A549 (cell line): ENCODE measurements at regions not wholly inside any gene's neighbourhood (a gene's known extent, or its start where the extent isn't known, plus 50 kb on each side); places are given as distances from the start of the nearest gene placed in this dataset.

Experiments used
- ATAC-seq, 2 experiments: fragments of 200-7000 bp in 1 of 2; fragments of >200 bp in 1 of 2; cut with Nextera tagmentation in 1 of 2; cut with Tn5 transposase in 1 of 2; 3 replicates each; pipeline versions ENCODE4 v1.8.0 to v1.9.1; 2018 to 2020; ENCODE audit warnings: mild to moderate bottlenecking in 1 of 2, moderate library complexity in 1 of 2
- CTCF ChIA-PET: fragments of 300-600 bp; sonication (Branson Sonifier 250); formaldehyde crosslinking; extraction: SDS; loops from one replicate; lab custom pipeline; 2021; ENCODE audit warnings: antibody characterized with exemption, inconsistent platforms; lab: Yijun Ruan, JAX
- POLR2A ChIA-PET: fragments of 350-600 bp; formaldehyde crosslinking; extraction: SDS; loops from one replicate; lab custom pipeline; 2021; ENCODE audit warnings: antibody characterized with exemption, inconsistent platforms; lab: Yijun Ruan, JAX
- DNase-seq, 2 experiments: peaks; one replicate each; pipeline versions ENCODE4 v3.0.0 to v3.0.0-alpha.2; 2011 to 2016; ENCODE audit warnings: low read depth in 1 of 2, low spot score in 1 of 2
- FAIRE-seq: peaks from 2 replicates; lab custom pipeline; 2011; peaks lifted over from hg19 to GRCh38; lab: Jason Lieb, UNC
- H3K27ac ChIP-seq, 2 experiments: fragments of >200 bp; sonication (Bioruptor Twin); formaldehyde crosslinking; 3 replicates each; pipeline ENCODE4 v1.5.1; 2016 to 2017
- H3K4me1 ChIP-seq: fragments of >200 bp; sonication (Bioruptor Twin); formaldehyde crosslinking; 3 replicates; pipeline ENCODE4 v1.6.1; 2016
- H3K4me2 ChIP-seq: fragments of >200 bp; sonication (Bioruptor Twin); formaldehyde crosslinking; 3 replicates; pipeline ENCODE4 v1.6.1; 2016
- H3K4me3 ChIP-seq: fragments of >200 bp; sonication (Bioruptor Twin); formaldehyde crosslinking; 3 replicates; pipeline ENCODE4 v1.5.1; 2016
- H3K9me3 ChIP-seq: fragments of >200 bp; sonication (Bioruptor Twin); formaldehyde crosslinking; 3 replicates; pipeline ENCODE4 v1.6.1; 2016
- CBX8 ChIP-seq: fragments of 200-600 bp; sonication (generic); IDR thresholded peaks from 2 replicates; pipeline ENCODE4 v1.6.1; 2016
- EHF ChIP-seq: fragments of 250-450 bp; sonication (Bioruptor Pico); IDR thresholded peaks from 2 replicates; pipeline ENCODE4 v1.5.0; 2020; ENCODE audit warnings: mild to moderate bottlenecking
- EP300 ChIP-seq, 2 experiments: fragments of >200 bp; sonication (Bioruptor Twin); formaldehyde crosslinking; IDR thresholded peaks; 2 replicates in 1 of 2; 3 replicates in 1 of 2; pipeline ENCODE4 v1.6.1; 2016 to 2017
- FOSB ChIP-seq: fragments of 250-450 bp; sonication (Bioruptor Pico); IDR thresholded peaks from 2 replicates; pipeline ENCODE4 v1.5.0; 2020; ENCODE audit warnings: mild to moderate bottlenecking, moderate library complexity
- GATA3 ChIP-seq: IDR thresholded peaks from 2 replicates; pipeline ENCODE4 v1.6.1; 2012; ENCODE audit warnings: borderline replicate concordance
- HOXA7 ChIP-seq: fragments of 250-450 bp; sonication (Bioruptor Pico); IDR thresholded peaks from 2 replicates; pipeline ENCODE4 v1.5.0; 2020; ENCODE audit warnings: mild to moderate bottlenecking, moderate library complexity
- HOXB13 ChIP-seq: fragments of 250-450 bp; sonication (Bioruptor Pico); IDR thresholded peaks from 2 replicates; pipeline ENCODE4 v1.5.0; 2020; ENCODE audit warnings: low read depth, mild to moderate bottlenecking, moderate library complexity
- HOXB5 ChIP-seq: fragments of 250-450 bp; sonication (Bioruptor Pico); IDR thresholded peaks from 2 replicates; pipeline ENCODE4 v1.5.0; 2020; ENCODE audit warnings: mild to moderate bottlenecking, moderate library complexity
- JUNB ChIP-seq: fragments of >200 bp; sonication (Bioruptor Twin); formaldehyde crosslinking; IDR thresholded peaks from 2 replicates; pipeline ENCODE4 v1.6.1; 2016
- KDM1A ChIP-seq: fragments of 200-600 bp; sonication (generic); IDR thresholded peaks from 2 replicates; pipeline ENCODE4 v1.6.1; 2016; ENCODE audit warnings: low read depth, mild to moderate bottlenecking
- KDM5A ChIP-seq: fragments of 200-600 bp; sonication (generic); IDR thresholded peaks from 2 replicates; pipeline ENCODE4 v1.6.1; 2016; ENCODE audit warnings: antibody characterized with exemption, mild to moderate bottlenecking
- NR3C1 ChIP-seq: fragments of >200 bp; sonication (Bioruptor Twin); formaldehyde crosslinking; IDR thresholded peaks from 3 replicates; pipeline ENCODE4 v1.6.1; 2017
- PHF8 ChIP-seq: fragments of 200-600 bp; sonication (generic); IDR thresholded peaks from 2 replicates; pipeline ENCODE4 v1.6.1; 2016; ENCODE audit warnings: low read depth, mild to moderate bottlenecking, antibody characterized with exemption, moderate library complexity, borderline replicate concordance
- RARB ChIP-seq: fragments of 250-450 bp; sonication (Bioruptor Pico); IDR thresholded peaks from 2 replicates; pipeline ENCODE4 v1.8.0; 2021; ENCODE audit warnings: mild to moderate bottlenecking, moderate library complexity
- RFX5 ChIP-seq: fragments of 450-650 bp; IDR thresholded peaks from 2 replicates; pipeline ENCODE4 v1.7.1; 2014; ENCODE audit warnings: antibody characterized with exemption, mild to moderate bottlenecking, moderate library complexity
- SREBF2 ChIP-seq: fragments of 450-650 bp; IDR thresholded peaks from 2 replicates; pipeline ENCODE4 v1.6.1; 2014; ENCODE audit warnings: mild to moderate bottlenecking, moderate library complexity
- TP53 ChIP-seq: fragments of 250-450 bp; sonication (Bioruptor Pico); IDR thresholded peaks from 2 replicates; pipeline ENCODE4 v1.5.0; 2021; ENCODE audit warnings: mild to moderate bottlenecking, moderate library complexity
- ZC3H11A ChIP-seq: fragments of 450-650 bp; IDR thresholded peaks from 2 replicates; pipeline ENCODE4 v1.6.1; 2014; ENCODE audit warnings: antibody characterized with exemption, mild to moderate bottlenecking
- ZNF302 ChIP-seq: fragments of 250-450 bp; sonication (Bioruptor Pico); IDR thresholded peaks from 2 replicates; pipeline ENCODE4 v1.9.0; 2021; ENCODE audit warnings: inconsistent platforms, mild to moderate bottlenecking, moderate library complexity
- ZSCAN20 ChIP-seq: fragments of 250-450 bp; sonication (Bioruptor Pico); IDR thresholded peaks from 2 replicates; pipeline ENCODE4 v1.8.0; 2022; ENCODE audit warnings: mild to moderate bottlenecking, moderate library complexity
- WGBS: methylation state at CpG from one replicate; pipeline ENCODE4 v1.1.6; 2017; ENCODE audit errors: missing lambda C conversion rate; 5-methylcytosine and 5-hydroxymethylcytosine counted together
- TF ChIP-seq, protein P1 (sequence below): IDR thresholded peaks from 2 replicates; pipeline ENCODE4 v1.6.1; 2012; ENCODE audit warnings: low read depth, borderline replicate concordance
- TF ChIP-seq, protein P2 (sequence below): fragments of >200 bp; sonication (Bioruptor Twin); formaldehyde crosslinking; IDR thresholded peaks from 3 replicates; pipeline ENCODE4 v1.5.1; 2016
- TF ChIP-seq, protein P3 (sequence below): fragments of 250-450 bp; sonication (Bioruptor Pico); IDR thresholded peaks from 2 replicates; pipeline ENCODE4 v1.5.0; 2020; ENCODE audit warnings: low read depth, mild to moderate bottlenecking, moderate library complexity
- TF ChIP-seq, protein P4 (sequence below): IDR thresholded peaks from 2 replicates; pipeline ENCODE4 v1.6.1; 2012
- TF ChIP-seq, protein P5 (sequence below): fragments of 150-350 bp; IDR thresholded peaks from 2 replicates; pipeline ENCODE4 v1.6.1; 2014; ENCODE audit warnings: low read depth, mild to moderate bottlenecking, low read length

DNA sequence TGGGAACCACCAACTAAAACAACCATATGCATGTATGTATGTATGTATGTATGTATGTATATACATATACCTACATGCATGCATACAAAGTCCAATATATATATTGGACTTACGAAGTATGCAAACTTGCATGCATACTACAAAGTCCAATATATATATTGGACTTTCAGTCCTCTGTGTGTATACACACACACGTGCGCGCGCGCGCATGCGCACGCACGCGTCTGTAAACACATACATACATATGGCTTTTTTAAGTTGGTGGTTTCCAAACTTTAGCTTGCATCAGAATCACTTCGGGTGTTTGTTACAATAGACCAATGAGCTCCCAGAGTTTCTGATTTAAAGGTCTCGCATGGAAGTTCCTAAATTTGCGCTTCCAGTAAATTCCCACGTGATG lies 197.5 kb upstream of the C1orf87 start:
- Histone ChIP-seq H3K9me3 (no peaks in the 10 kb centered on the region), H3K27ac (no peak overlapping the region), H3K4me1 (no peaks in the 10 kb centered on the region), H3K4me3 (no peak overlapping the region), H3K4me2 (no peak overlapping the region)
- ChIA-PET CTCF (interaction anchor here (0.6 kb wide), 1 partner anchor 578 kb away, joined by 3 read pairs; no protein-coding TSS in a partner anchor), POLR2A (no interaction called here)
- FAIRE-seq (no peak), ATAC-seq (no peak), DNase-seq (no peak)
- 83% methylated on average over 15 of the region's 15 CpGs for WGBS
- no peak for TF ChIP-seq ZSCAN20 (CRISPR knock-in tag)
- TF ChIP-seq EHF (CRISPR knock-in tag) = no peak
- no peak for TF ChIP-seq TP53 (CRISPR knock-in tag)
- no peak for TF ChIP-seq SREBF2
- TF ChIP-seq EP300 (IDR thresholded peaks at IDR 0.05) = no peak
- TF ChIP-seq KDM5A = no peak
- no peak for TF ChIP-seq NR3C1
- TF ChIP-seq, protein P1, sequence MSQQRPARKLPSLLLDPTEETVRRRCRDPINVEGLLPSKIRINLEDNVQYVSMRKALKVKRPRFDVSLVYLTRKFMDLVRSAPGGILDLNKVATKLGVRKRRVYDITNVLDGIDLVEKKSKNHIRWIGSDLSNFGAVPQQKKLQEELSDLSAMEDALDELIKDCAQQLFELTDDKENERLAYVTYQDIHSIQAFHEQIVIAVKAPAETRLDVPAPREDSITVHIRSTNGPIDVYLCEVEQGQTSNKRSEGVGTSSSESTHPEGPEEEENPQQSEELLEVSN = no peak
- TF ChIP-seq CBX8 = no peak
- TF ChIP-seq GATA3 = no peak
- TF ChIP-seq, protein P2, sequence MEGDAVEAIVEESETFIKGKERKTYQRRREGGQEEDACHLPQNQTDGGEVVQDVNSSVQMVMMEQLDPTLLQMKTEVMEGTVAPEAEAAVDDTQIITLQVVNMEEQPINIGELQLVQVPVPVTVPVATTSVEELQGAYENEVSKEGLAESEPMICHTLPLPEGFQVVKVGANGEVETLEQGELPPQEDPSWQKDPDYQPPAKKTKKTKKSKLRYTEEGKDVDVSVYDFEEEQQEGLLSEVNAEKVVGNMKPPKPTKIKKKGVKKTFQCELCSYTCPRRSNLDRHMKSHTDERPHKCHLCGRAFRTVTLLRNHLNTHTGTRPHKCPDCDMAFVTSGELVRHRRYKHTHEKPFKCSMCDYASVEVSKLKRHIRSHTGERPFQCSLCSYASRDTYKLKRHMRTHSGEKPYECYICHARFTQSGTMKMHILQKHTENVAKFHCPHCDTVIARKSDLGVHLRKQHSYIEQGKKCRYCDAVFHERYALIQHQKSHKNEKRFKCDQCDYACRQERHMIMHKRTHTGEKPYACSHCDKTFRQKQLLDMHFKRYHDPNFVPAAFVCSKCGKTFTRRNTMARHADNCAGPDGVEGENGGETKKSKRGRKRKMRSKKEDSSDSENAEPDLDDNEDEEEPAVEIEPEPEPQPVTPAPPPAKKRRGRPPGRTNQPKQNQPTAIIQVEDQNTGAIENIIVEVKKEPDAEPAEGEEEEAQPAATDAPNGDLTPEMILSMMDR = no peak
- no peak for TF ChIP-seq ZNF302 (CRISPR knock-in tag)
- no peak for TF ChIP-seq PHF8
- TF ChIP-seq ZC3H11A = no peak
- TF ChIP-seq, protein P3, sequence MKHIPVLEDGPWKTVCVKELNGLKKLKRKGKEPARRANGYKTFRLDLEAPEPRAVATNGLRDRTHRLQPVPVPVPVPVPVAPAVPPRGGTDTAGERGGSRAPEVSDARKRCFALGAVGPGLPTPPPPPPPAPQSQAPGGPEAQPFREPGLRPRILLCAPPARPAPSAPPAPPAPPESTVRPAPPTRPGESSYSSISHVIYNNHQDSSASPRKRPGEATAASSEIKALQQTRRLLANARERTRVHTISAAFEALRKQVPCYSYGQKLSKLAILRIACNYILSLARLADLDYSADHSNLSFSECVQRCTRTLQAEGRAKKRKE = no peak
- no peak for TF ChIP-seq RARB
- TF ChIP-seq FOSB (CRISPR knock-in tag) = no peak

DNA sequence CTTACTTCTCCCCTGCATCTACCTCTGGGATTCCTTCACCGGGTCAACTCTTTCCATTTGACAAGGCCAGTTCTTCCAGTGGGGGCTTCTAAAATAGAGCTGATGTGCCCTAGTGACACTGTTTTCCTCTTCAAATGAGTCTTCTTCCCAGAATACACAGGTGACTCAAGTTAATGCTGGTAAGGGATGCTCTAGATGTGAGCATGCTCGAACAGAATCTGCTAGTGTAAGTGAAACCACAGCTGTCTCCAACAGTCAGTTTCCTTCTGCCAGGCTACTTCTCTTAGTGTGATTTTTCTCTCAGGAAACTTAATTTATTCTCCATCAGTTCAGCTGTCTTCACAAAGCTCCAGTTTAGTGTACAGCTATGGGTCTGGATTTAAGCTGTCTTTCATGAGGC lies 194.9 kb upstream of the C1orf87 start:
- WGBS = 35% methylated on average over 2 of the region's 2 CpGs
- no peak overlapping the region for H3K4me2 ChIP-seq
- no peak for ATAC-seq
- ChIA-PET CTCF (no interaction called here), POLR2A (no interaction called here)
- no peak for FAIRE-seq
- no peaks in the 10 kb centered on the region for H3K9me3 ChIP-seq
- no peak for TF ChIP-seq EHF (CRISPR knock-in tag)
- DNase-seq = no peak
- H3K27ac ChIP-seq = no peak overlapping the region
- H3K4me3 ChIP-seq = no peak overlapping the region
- H3K4me1 ChIP-seq = no peaks in the 10 kb centered on the region

DNA sequence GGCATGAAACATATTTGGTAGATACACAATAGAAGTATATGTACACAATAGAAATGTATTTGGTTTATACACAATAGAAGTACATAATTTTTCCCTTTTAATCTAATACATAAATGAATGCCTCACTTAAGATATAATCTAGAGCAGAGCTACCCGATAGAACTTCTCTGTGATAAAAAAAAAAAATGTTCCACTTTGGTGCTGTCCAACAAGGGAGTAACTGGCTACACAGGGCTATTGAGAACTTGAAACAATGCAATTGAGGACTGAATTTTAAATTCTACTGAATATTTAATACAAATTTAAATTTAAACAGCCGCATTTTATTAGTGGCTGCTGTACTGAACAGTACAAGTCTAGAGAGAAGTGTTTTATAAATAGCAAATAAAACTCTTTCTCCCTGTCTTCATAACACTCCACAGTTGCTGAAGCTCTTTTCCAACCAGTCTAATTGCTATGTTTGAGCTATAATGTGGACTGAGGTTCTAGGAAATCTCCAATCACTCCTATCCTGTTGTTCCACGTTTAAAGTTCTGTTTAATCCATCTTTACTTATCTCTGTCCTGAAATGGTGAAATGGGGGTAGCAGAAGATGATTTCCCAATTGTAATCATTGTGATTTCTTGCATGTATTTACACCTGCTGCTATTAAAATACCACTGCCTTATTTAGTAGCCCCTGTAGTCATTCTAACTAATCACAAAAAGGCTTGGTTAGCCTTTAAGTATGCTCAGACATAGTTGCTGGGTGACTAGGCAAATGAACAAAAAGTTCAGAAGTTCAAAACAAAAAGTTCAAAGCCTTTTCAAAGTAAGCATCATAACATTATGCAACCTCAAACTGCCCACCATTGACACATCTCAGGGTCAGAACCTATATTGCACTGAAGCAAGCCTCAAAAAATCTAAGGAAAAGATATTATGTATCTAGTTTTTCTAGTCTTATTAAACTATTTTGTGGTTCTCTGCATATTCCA lies 192.3 kb upstream of the C1orf87 start:
- 7% methylated on average over 3 of the region's 3 CpGs for WGBS
- no peak overlapping the region for H3K27ac ChIP-seq
- no peaks in the 10 kb centered on the region for H3K9me3 ChIP-seq
- no peak overlapping the region for H3K4me3 ChIP-seq
- FAIRE-seq = no peak
- no peaks in the 10 kb centered on the region for H3K4me1 ChIP-seq
- ChIA-PET POLR2A (no interaction called here), CTCF (no interaction called here)
- no peak for DNase-seq
- H3K4me2 ChIP-seq = no peak overlapping the region
- no peak for ATAC-seq
- TF ChIP-seq ZSCAN20 (CRISPR knock-in tag) (no peak), HOXB5 (CRISPR knock-in tag) (no peak), RFX5 (no peak), HOXA7 (no peak), KDM1A (no peak), JUNB (no peak), ZC3H11A (no peak), EP300 (IDR thresholded peaks at IDR 0.05) (no peak), ZNF302 (CRISPR knock-in tag) (no peak), HOXB13 (CRISPR knock-in tag) (no peak)
- TF ChIP-seq, protein P2 = no peak
- TF ChIP-seq, protein P4, sequence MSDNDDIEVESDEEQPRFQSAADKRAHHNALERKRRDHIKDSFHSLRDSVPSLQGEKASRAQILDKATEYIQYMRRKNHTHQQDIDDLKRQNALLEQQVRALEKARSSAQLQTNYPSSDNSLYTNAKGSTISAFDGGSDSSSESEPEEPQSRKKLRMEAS = no peak
- TF ChIP-seq, protein P5, sequence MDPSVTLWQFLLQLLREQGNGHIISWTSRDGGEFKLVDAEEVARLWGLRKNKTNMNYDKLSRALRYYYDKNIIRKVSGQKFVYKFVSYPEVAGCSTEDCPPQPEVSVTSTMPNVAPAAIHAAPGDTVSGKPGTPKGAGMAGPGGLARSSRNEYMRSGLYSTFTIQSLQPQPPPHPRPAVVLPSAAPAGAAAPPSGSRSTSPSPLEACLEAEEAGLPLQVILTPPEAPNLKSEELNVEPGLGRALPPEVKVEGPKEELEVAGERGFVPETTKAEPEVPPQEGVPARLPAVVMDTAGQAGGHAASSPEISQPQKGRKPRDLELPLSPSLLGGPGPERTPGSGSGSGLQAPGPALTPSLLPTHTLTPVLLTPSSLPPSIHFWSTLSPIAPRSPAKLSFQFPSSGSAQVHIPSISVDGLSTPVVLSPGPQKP = no peak
